Hepatocyte (in vitro differentiated cells): ENCODE measurements at regions not wholly inside any gene's neighbourhood (a gene's known extent, or its start where the extent isn't known, plus 50 kb on each side); places are given as distances from the start of the nearest gene placed in this dataset.

Experiments used
- CTCF ChIP-seq: fragments of 200-600 bp; sonication (generic); IDR thresholded peaks from 2 replicates; pipeline ENCODE4 v1.5.1; 2016; ENCODE audit warnings: antibody characterized with exemption, mild to moderate bottlenecking; ENCODE audit not compliant: poor library complexity
- EZH2 ChIP-seq: fragments of 200-600 bp; sonication (generic); IDR thresholded peaks from 2 replicates; pipeline ENCODE4 v1.6.1; 2016; ENCODE audit warnings: antibody characterized with exemption, mild to moderate bottlenecking, borderline replicate concordance
- EZH2phosphoT487 ChIP-seq: fragments of 200-600 bp; sonication (generic); IDR thresholded peaks from one replicate; pipeline ENCODE4 v1.6.1; 2018; ENCODE audit warnings: antibody characterized with exemption, mild to moderate bottlenecking, low read depth, moderate library complexity; ENCODE audit not compliant: unreplicated experiment, severe bottlenecking

- TF ChIP-seq CTCF (no peak), EZH2phosphoT487 (no peak), EZH2 (no peak)
These were observed 253.8 kb downstream of the ZNF608 start for GRCh38 chr5:124492444-124493224.
